ENCODE measurements at regions not wholly inside any gene's neighbourhood (a gene's known extent, or its start where the extent isn't known, plus 50 kb on each side); places are given as distances from the start of the nearest gene placed in this dataset.
"Not testable (repeated sequence)": the region's sequence is repeated elsewhere in the genome, so short reads cannot be mapped to it uniquely, and the experiment has no call there.

GRCh38 chr1:48082271-48082962 is 85.2 kb upstream of the TRABD2B start:
- DNase-seq = no peak

GRCh38 chr1:48080331-48081255 is 83.4 kb upstream of the TRABD2B start:
- no peak for DNase-seq

- no peak for DNase-seq
Observed at GRCh38 chr1:48079096-48079495, 81.9 kb upstream of the TRABD2B start.

- DNase-seq = no peak
Observed at GRCh38 chr1:48077795-48078222, 80.6 kb upstream of the TRABD2B start.

GRCh38 chr1:48076017-48076416 is 78.8 kb upstream of the TRABD2B start:
- no peak for DNase-seq

GRCh38 chr1:48073798-48074530 is 76.8 kb upstream of the TRABD2B start:
- no peak for DNase-seq

- DNase-seq = no peak
Observed at GRCh38 chr1:48071513-48071912, 74.3 kb upstream of the TRABD2B start.

- no peak for DNase-seq
Observed at GRCh38 chr1:48070396-48070750, 73.2 kb upstream of the TRABD2B start.

- no peak for DNase-seq
Observed at GRCh38 chr1:48069662-48070395, 72.6 kb upstream of the TRABD2B start.

GRCh38 chr1:48068206-48068605 is 71.0 kb upstream of the TRABD2B start:
- no peak for DNase-seq

GRCh38 chr1:48066936-48067335 is 69.8 kb upstream of the TRABD2B start:
- no peak for DNase-seq

GRCh38 chr1:48064693-48065092 is 67.5 kb upstream of the TRABD2B start:
- DNase-seq = not testable (repeated sequence)

GRCh38 chr1:48062353-48062752 is 65.2 kb upstream of the TRABD2B start:
- no peak for DNase-seq

- DNase-seq = peak; percentile 84
Observed at GRCh38 chr1:48061162-48062136, 64.3 kb upstream of the TRABD2B start.

- no peak for DNase-seq
Observed at GRCh38 chr1:48059289-48059688, 62.1 kb upstream of the TRABD2B start.

- no peak for DNase-seq
Observed at GRCh38 chr1:48058135-48059025, 61.2 kb upstream of the TRABD2B start.

- no peak for DNase-seq
Observed at GRCh38 chr1:48057249-48057648, 60.1 kb upstream of the TRABD2B start.

- DNase-seq = no peak
Observed at GRCh38 chr1:48055876-48056764, 58.9 kb upstream of the TRABD2B start.

- DNase-seq = no peak
Observed at GRCh38 chr1:48054232-48054631, 57.0 kb upstream of the TRABD2B start.
